Retina (tissue), 1 donor: ENCODE measurements at regions not wholly inside any gene's neighbourhood (a gene's known extent, or its start where the extent isn't known, plus 50 kb on each side); places are given as distances from the start of the nearest gene placed in this dataset.
"Not testable (repeated sequence)": the region's sequence is repeated elsewhere in the genome, so short reads cannot be mapped to it uniquely, and the experiment has no call there.

Experiments
- DNase-seq: peaks from one replicate; pipeline ENCODE4 v3.0.0-alpha.2; 2016

GRCh38 chr18:23311351-23312121, 141.6 kb upstream of the RIOK3 start:
- DNase-seq: no peak

- DNase-seq: no peak
Measured at GRCh38 chr18:23313379-23313778, 139.7 kb upstream of the RIOK3 start.

GRCh38 chr18:23314672-23315071, 138.4 kb upstream of the RIOK3 start:
- no peak for DNase-seq

- DNase-seq: no peak
Measured at GRCh38 chr18:23316316-23316715, 136.8 kb upstream of the RIOK3 start.

- no peak for DNase-seq
Measured at GRCh38 chr18:23316988-23317387, 136.1 kb upstream of the RIOK3 start.

- DNase-seq: no peak
Measured at GRCh38 chr18:23317975-23318675, 135.0 kb upstream of the RIOK3 start.

- DNase-seq: no peak
Measured at GRCh38 chr18:23320709-23321236, 132.3 kb upstream of the RIOK3 start.

GRCh38 chr18:23321996-23322395, 131.1 kb upstream of the RIOK3 start:
- no peak for DNase-seq

- no peak for DNase-seq
Measured at GRCh38 chr18:23324056-23324811, 128.9 kb upstream of the RIOK3 start.

GRCh38 chr18:23324861-23325260, 128.2 kb upstream of the RIOK3 start:
- DNase-seq: no peak

- DNase-seq: not testable (repeated sequence)
Measured at GRCh38 chr18:23329671-23330070, 123.4 kb upstream of the RIOK3 start.

- no peak for DNase-seq
Measured at GRCh38 chr18:23330423-23330822, 122.7 kb upstream of the RIOK3 start.

- no peak for DNase-seq
Measured at GRCh38 chr18:23331091-23331920, 121.8 kb upstream of the RIOK3 start.

- no peak for DNase-seq
Measured at GRCh38 chr18:23332356-23332755, 120.7 kb upstream of the RIOK3 start.

GRCh38 chr18:23333827-23334226, 119.3 kb upstream of the RIOK3 start:
- DNase-seq: no peak

- no peak for DNase-seq
Measured at GRCh38 chr18:23334569-23334968, 118.5 kb upstream of the RIOK3 start.

GRCh38 chr18:23336101-23336500, 117.0 kb upstream of the RIOK3 start:
- DNase-seq: no peak

GRCh38 chr18:23337599-23338444, 115.3 kb upstream of the RIOK3 start:
- DNase-seq: peak; percentile 28

- DNase-seq: no peak
Measured at GRCh38 chr18:23340661-23341060, 112.4 kb upstream of the RIOK3 start.

- DNase-seq: no peak
Measured at GRCh38 chr18:23341383-23341782, 111.7 kb upstream of the RIOK3 start.

- DNase-seq: no peak
Measured at GRCh38 chr18:23341983-23342382, 111.1 kb upstream of the RIOK3 start.

GRCh38 chr18:23342506-23342905, 110.6 kb upstream of the RIOK3 start:
- no peak for DNase-seq
